H1 (cell line): ENCODE measurements at regions not wholly inside any gene's neighbourhood (a gene's known extent, or its start where the extent isn't known, plus 50 kb on each side); places are given as distances from the start of the nearest gene placed in this dataset.

ENCODE experiments used
- ASH2L ChIP-seq: fragments of 200-600, 300-600 bp; sonication (generic); IDR thresholded peaks from one replicate; pipeline ENCODE4 v1.7.1; 2017; ENCODE audit warnings: low read length
- BCL11A ChIP-seq, 2 experiments: IDR thresholded peaks; one replicate each; pipeline ENCODE4 v1.6.1; 2011; ENCODE audit warnings: low read depth in 2 of 2, low read length in 2 of 2, mild to moderate bottlenecking in 2 of 2
- NRF1 ChIP-seq: IDR thresholded peaks from 2 replicates; pipeline ENCODE4 v1.6.1; 2011; ENCODE audit warnings: mild to moderate bottlenecking, low read depth, low read length, improper control_type of control experiment
- RBBP5 ChIP-seq: IDR thresholded peaks from 2 replicates; pipeline ENCODE4 v1.7.1; 2012; ENCODE audit warnings: low read depth, mild to moderate bottlenecking, inconsistent platforms, low read length, moderate library complexity, borderline replicate concordance
- SIX5 ChIP-seq: IDR thresholded peaks from 2 replicates; pipeline ENCODE4 v1.6.1; 2011; ENCODE audit warnings: mild to moderate bottlenecking, low read depth, low read length
- TAF7 ChIP-seq: optimal IDR thresholded peaks from 2 replicates; pipeline ENCODE3; 2011; ENCODE audit warnings: low read depth, mild to moderate bottlenecking, inconsistent platforms, low read length, moderate library complexity, borderline replicate concordance
- TF ChIP-seq, protein P1 (sequence below): fragments of 300-600 bp; sonication (generic); IDR thresholded peaks from 2 replicates; pipeline ENCODE4 v1.7.1; 2012; ENCODE audit warnings: low read length, moderate library complexity, mild to moderate bottlenecking, inconsistent platforms; ENCODE audit not compliant: insufficient replicate concordance
- TF ChIP-seq, protein P2 (sequence below): IDR thresholded peaks from 2 replicates; pipeline ENCODE4 v1.6.1; 2011; ENCODE audit warnings: low read length, improper control_type of control experiment

DNA sequence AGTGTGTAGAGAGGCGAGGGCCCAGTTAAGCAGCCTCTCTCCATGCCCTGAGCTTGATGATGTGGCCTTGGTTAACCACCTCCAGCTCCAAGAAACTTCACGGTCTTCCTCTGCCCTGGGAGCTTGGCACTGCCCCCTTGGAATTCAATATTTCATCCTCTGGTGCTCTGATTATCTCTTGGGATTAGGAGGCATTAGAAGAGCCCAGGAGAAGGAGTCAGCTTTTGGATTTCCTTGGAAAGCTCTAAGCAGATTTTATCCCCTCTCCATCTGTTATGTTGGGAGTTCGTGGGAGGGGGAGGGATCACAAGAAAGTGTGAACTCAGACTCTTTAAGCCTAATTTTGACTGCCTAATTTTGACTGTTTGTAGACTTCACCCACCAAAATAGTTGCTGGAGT lies 132.7 kb upstream of the AGBL1 start (continued):
- TF ChIP-seq, protein P1, sequence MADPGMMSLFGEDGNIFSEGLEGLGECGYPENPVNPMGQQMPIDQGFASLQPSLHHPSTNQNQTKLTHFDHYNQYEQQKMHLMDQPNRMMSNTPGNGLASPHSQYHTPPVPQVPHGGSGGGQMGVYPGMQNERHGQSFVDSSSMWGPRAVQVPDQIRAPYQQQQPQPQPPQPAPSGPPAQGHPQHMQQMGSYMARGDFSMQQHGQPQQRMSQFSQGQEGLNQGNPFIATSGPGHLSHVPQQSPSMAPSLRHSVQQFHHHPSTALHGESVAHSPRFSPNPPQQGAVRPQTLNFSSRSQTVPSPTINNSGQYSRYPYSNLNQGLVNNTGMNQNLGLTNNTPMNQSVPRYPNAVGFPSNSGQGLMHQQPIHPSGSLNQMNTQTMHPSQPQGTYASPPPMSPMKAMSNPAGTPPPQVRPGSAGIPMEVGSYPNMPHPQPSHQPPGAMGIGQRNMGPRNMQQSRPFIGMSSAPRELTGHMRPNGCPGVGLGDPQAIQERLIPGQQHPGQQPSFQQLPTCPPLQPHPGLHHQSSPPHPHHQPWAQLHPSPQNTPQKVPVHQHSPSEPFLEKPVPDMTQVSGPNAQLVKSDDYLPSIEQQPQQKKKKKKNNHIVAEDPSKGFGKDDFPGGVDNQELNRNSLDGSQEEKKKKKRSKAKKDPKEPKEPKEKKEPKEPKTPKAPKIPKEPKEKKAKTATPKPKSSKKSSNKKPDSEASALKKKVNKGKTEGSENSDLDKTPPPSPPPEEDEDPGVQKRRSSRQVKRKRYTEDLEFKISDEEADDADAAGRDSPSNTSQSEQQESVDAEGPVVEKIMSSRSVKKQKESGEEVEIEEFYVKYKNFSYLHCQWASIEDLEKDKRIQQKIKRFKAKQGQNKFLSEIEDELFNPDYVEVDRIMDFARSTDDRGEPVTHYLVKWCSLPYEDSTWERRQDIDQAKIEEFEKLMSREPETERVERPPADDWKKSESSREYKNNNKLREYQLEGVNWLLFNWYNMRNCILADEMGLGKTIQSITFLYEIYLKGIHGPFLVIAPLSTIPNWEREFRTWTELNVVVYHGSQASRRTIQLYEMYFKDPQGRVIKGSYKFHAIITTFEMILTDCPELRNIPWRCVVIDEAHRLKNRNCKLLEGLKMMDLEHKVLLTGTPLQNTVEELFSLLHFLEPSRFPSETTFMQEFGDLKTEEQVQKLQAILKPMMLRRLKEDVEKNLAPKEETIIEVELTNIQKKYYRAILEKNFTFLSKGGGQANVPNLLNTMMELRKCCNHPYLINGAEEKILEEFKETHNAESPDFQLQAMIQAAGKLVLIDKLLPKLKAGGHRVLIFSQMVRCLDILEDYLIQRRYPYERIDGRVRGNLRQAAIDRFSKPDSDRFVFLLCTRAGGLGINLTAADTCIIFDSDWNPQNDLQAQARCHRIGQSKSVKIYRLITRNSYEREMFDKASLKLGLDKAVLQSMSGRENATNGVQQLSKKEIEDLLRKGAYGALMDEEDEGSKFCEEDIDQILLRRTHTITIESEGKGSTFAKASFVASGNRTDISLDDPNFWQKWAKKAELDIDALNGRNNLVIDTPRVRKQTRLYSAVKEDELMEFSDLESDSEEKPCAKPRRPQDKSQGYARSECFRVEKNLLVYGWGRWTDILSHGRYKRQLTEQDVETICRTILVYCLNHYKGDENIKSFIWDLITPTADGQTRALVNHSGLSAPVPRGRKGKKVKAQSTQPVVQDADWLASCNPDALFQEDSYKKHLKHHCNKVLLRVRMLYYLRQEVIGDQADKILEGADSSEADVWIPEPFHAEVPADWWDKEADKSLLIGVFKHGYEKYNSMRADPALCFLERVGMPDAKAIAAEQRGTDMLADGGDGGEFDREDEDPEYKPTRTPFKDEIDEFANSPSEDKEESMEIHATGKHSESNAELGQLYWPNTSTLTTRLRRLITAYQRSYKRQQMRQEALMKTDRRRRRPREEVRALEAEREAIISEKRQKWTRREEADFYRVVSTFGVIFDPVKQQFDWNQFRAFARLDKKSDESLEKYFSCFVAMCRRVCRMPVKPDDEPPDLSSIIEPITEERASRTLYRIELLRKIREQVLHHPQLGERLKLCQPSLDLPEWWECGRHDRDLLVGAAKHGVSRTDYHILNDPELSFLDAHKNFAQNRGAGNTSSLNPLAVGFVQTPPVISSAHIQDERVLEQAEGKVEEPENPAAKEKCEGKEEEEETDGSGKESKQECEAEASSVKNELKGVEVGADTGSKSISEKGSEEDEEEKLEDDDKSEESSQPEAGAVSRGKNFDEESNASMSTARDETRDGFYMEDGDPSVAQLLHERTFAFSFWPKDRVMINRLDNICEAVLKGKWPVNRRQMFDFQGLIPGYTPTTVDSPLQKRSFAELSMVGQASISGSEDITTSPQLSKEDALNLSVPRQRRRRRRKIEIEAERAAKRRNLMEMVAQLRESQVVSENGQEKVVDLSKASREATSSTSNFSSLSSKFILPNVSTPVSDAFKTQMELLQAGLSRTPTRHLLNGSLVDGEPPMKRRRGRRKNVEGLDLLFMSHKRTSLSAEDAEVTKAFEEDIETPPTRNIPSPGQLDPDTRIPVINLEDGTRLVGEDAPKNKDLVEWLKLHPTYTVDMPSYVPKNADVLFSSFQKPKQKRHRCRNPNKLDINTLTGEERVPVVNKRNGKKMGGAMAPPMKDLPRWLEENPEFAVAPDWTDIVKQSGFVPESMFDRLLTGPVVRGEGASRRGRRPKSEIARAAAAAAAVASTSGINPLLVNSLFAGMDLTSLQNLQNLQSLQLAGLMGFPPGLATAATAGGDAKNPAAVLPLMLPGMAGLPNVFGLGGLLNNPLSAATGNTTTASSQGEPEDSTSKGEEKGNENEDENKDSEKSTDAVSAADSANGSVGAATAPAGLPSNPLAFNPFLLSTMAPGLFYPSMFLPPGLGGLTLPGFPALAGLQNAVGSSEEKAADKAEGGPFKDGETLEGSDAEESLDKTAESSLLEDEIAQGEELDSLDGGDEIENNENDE: no peak
- no peak for TF ChIP-seq BCL11A (IDR thresholded peaks at IDR 0.05; ENCODE audit: low read depth in 2 of 2, low read length in 2 of 2)
- TF ChIP-seq SIX5: no peak
- TF ChIP-seq ASH2L: no peak
- TF ChIP-seq TAF7: no peak
- TF ChIP-seq, protein P2, sequence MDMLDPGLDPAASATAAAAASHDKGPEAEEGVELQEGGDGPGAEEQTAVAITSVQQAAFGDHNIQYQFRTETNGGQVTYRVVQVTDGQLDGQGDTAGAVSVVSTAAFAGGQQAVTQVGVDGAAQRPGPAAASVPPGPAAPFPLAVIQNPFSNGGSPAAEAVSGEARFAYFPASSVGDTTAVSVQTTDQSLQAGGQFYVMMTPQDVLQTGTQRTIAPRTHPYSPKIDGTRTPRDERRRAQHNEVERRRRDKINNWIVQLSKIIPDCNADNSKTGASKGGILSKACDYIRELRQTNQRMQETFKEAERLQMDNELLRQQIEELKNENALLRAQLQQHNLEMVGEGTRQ: no peak
- TF ChIP-seq RBBP5: no peak
- TF ChIP-seq NRF1: no peak
